Cardiac muscle cell (in vitro differentiated cells and primary cell): ENCODE measurements at regions not wholly inside any gene's neighbourhood (a gene's known extent, or its start where the extent isn't known, plus 50 kb on each side); places are given as distances from the start of the nearest gene placed in this dataset.

Source experiments
- DNase-seq, 2 donors: peaks; one replicate each; pipeline versions ENCODE4 v3.0.0 to v3.0.0-alpha.2; 2010 to 2017; ENCODE audit warnings: low read depth in 1 of 2, low spot score in 1 of 2
- H3K27ac ChIP-seq: fragments of 200-600 bp; sonication (generic); 2 replicates; pipeline ENCODE4 v1.5.1; 2016
- H3K27me3 ChIP-seq: fragments of 200-600 bp; sonication (generic); 2 replicates; pipeline ENCODE4 v1.6.0; 2016; ENCODE audit warnings: control low read depth
- H3K36me3 ChIP-seq: fragments of 200-600 bp; sonication (generic); 2 replicates; pipeline ENCODE4 v1.5.1; 2016; ENCODE audit warnings: control low read depth
- H3K4me1 ChIP-seq: fragments of 200-600 bp; sonication (generic); 2 replicates; pipeline ENCODE4 v1.8.1; 2017; ENCODE audit warnings: low read depth, mild to moderate bottlenecking, mixed run types
- H3K4me3 ChIP-seq: fragments of 200-600 bp; sonication (generic); 2 replicates; pipeline ENCODE4 v1.5.1; 2016; ENCODE audit warnings: mild to moderate bottlenecking
- H3K9me3 ChIP-seq: fragments of 200-600 bp; sonication (generic); 2 replicates; pipeline ENCODE4 v1.5.1; 2017; ENCODE audit warnings: low read depth, mild to moderate bottlenecking, control low read depth
- TF ChIP-seq, protein P1 (sequence below): IDR thresholded peaks from 2 replicates; pipeline ENCODE4 v1.5.1; 2012; ENCODE audit warnings: low read depth, mild to moderate bottlenecking, low read length

DNA sequence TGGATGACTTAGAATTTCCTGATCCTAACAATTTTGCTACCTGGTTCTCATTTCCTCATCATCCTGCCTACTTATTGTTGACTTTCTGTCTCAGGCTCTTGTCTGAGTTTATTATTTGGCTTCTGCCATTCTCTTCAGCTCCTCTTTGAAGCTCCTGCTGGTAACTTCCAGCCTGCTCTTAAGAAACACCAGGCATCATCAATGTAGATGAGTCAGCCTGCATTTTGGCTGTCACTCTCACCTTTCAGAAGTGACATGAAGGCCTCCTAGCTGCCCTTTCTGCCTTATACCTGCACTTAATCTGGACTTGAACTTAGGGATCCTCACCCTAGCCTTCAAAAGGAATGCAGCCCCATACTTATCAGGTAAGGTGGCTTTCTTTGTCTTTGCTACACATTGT is 551.8 kb upstream of the ZNF608 start:
- Histone ChIP-seq H3K36me3 (no peaks in the 10 kb centered on the region), H3K9me3 (no peaks in the 10 kb centered on the region), H3K27me3 (no peaks in the 10 kb centered on the region), H3K4me3 (no peak overlapping the region), H3K27ac (peak overlapping the region; percentile 57), H3K4me1 (peaks cover 40% of the 10 kb centered on the region)
- TF ChIP-seq, protein P1, sequence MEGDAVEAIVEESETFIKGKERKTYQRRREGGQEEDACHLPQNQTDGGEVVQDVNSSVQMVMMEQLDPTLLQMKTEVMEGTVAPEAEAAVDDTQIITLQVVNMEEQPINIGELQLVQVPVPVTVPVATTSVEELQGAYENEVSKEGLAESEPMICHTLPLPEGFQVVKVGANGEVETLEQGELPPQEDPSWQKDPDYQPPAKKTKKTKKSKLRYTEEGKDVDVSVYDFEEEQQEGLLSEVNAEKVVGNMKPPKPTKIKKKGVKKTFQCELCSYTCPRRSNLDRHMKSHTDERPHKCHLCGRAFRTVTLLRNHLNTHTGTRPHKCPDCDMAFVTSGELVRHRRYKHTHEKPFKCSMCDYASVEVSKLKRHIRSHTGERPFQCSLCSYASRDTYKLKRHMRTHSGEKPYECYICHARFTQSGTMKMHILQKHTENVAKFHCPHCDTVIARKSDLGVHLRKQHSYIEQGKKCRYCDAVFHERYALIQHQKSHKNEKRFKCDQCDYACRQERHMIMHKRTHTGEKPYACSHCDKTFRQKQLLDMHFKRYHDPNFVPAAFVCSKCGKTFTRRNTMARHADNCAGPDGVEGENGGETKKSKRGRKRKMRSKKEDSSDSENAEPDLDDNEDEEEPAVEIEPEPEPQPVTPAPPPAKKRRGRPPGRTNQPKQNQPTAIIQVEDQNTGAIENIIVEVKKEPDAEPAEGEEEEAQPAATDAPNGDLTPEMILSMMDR: no peak
- DNase-seq: no peak

DNA sequence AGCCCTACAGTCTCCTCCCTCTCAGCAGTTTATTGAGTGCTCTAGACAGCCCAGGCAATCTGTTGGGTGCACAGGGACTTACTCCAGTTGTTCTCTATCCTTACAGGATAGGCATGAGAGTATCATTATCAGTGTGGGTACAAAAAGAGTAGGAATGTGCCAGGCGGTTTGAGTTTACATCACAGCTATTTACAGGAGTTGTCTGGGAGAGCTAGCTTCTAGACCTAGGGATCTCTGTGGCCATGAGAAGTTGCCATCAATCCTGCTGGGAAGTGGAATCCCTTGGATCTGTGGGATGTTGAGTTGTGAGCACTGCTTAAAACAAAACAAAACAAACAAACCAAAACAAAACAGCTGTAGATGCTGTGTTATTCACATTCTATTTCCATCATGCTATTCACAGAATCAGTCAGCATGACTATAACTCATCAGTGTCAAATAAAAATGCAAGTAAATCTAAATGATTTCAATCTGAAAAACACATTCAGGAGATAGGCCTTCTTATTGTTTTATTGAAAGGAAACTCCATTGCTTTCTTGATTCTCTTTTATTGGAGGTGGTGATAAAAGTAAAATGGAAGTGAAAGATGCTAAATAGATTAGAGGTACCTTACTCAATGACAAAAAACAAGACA is 552.4 kb upstream of the ZNF608 start:
- Histone ChIP-seq H3K36me3 (no peaks in the 10 kb centered on the region), H3K9me3 (no peaks in the 10 kb centered on the region), H3K4me1 (peaks cover 40% of the 10 kb centered on the region), H3K27me3 (no peaks in the 10 kb centered on the region), H3K4me3 (no peak overlapping the region), H3K27ac (peak overlapping the region; percentile 57)
- TF ChIP-seq, protein P1: no peak
- no peak for DNase-seq

DNA sequence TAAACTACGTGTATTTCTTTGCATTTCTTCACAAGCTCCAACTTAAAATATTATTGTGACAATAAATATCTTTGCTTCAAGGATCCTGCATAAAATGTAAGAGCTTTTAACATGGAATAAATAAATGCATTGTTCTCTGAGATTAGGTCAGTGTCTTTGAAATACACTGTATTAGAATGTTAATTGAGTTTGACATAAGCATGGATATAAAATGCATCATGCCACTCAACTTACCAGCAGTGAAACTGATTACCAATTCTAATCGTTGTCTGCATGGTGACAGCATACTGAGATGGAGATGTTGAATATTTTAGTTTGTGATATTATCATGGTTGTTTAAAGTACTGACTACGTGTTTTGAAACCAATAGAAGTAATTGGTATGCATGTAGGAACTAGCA is 555.3 kb upstream of the ZNF608 start:
- TF ChIP-seq, protein P1: no peak
- DNase-seq: no peak
- Histone ChIP-seq H3K36me3 (no peaks in the 10 kb centered on the region), H3K27me3 (no peaks in the 10 kb centered on the region), H3K9me3 (no peaks in the 10 kb centered on the region), H3K4me3 (no peak overlapping the region), H3K4me1 (peaks cover 16% of the 10 kb centered on the region), H3K27ac (no peak overlapping the region)

DNA sequence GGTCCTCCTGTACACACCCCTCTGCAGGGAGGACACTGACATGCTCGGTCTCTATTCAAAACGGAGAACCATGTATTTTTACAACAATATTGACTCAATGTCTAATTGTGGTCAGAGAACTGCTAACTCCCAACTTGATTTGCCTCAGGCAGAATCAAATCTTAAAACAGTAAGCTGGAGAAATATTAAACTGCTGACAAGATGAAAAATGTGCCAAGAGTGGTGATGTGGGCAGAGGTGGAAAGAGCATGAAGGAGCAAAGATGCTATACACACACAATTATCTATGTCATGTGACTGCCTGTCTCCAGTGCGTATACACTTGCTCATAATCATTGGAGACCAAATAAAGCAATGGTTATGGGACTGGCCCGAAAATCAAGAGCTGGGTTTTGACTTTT is 556.1 kb upstream of the ZNF608 start:
- Histone ChIP-seq H3K36me3 (no peaks in the 10 kb centered on the region), H3K27ac (no peak overlapping the region), H3K9me3 (no peaks in the 10 kb centered on the region), H3K4me3 (no peak overlapping the region), H3K4me1 (peaks cover 14% of the 10 kb centered on the region), H3K27me3 (no peaks in the 10 kb centered on the region)
- TF ChIP-seq, protein P1: no peak
- no peak for DNase-seq

DNA sequence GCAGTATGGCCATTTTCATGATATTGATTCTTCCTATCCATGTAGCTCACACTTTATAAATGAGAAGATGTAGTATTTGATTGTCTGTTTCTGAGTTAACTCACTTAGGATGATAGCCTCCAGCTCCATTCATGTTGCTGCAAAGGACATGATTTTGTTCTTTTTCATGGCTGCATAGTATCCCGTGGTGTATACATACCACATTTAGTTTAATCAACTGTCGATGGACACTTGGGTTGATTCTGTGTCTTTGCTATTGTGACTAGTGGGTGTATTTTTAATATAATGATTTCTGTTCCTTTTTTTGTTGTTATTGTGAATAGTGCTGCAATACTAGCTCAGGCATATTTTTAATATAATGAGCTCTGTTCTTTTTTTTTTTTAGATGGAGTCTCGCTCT is 560.3 kb upstream of the ZNF608 start:
- TF ChIP-seq, protein P1: no peak
- Histone ChIP-seq H3K9me3 (no peaks in the 10 kb centered on the region), H3K27me3 (no peaks in the 10 kb centered on the region), H3K27ac (no peak overlapping the region), H3K4me1 (no peaks in the 10 kb centered on the region), H3K4me3 (no peak overlapping the region), H3K36me3 (no peaks in the 10 kb centered on the region)
- no peak for DNase-seq
